DND-41 (cell line): ENCODE measurements at regions not wholly inside any gene's neighbourhood (a gene's known extent, or its start where the extent isn't known, plus 50 kb on each side); places are given as distances from the start of the nearest gene placed in this dataset.

Source experiments
- ATAC-seq: fragments of 200-7000 bp; cut with Tn5 transposase; 3 replicates; pipeline ENCODE4 v1.9.1; 2021; ENCODE audit warnings: low read depth; ENCODE audit not compliant: insufficient read depth
- DNase-seq: peaks from one replicate; pipeline ENCODE4 v3.0.0-alpha.2; 2020
- H2AFZ ChIP-seq: 2 replicates; pipeline ENCODE4 v1.6.0; 2012; ENCODE audit warnings: low read depth, low read length
- H3K27ac ChIP-seq: 2 replicates; pipeline ENCODE4 v1.5.1; 2012; ENCODE audit warnings: low read length, inconsistent platforms
- H3K27me3 ChIP-seq: fragments of 200-600 bp; sonication (generic); 2 replicates; pipeline ENCODE4 v1.6.0; 2012; ENCODE audit warnings: low read length, mild to moderate bottlenecking, inconsistent platforms; ENCODE audit not compliant: insufficient read depth, poor library complexity
- H3K36me3 ChIP-seq: 2 replicates; pipeline ENCODE4 v1.5.1; 2012; ENCODE audit warnings: low read length, inconsistent platforms; ENCODE audit not compliant: insufficient read depth
- H3K4me1 ChIP-seq: 2 replicates; pipeline ENCODE4 v1.5.1; 2012; ENCODE audit warnings: mild to moderate bottlenecking, low read length; ENCODE audit not compliant: insufficient read depth
- H3K4me2 ChIP-seq: 2 replicates; pipeline ENCODE4 v1.6.0; 2012; ENCODE audit warnings: mild to moderate bottlenecking, moderate library complexity, low read length, inconsistent platforms; ENCODE audit not compliant: insufficient read depth
- H3K4me3 ChIP-seq, 2 experiments: fragments of 200-600 bp in 1 of 2; shearing (Covaris generic) in 1 of 2; 2 replicates each; pipeline ENCODE4 v1.5.1; 2012 to 2016; ENCODE audit warnings: inconsistent platforms in 2 of 2, low read length in 2 of 2, mild to moderate bottlenecking in 2 of 2, low read depth in 1 of 2, moderate library complexity in 1 of 2
- H3K79me2 ChIP-seq: 2 replicates; pipeline ENCODE4 v1.6.0; 2012; ENCODE audit warnings: low read length, inconsistent platforms; ENCODE audit not compliant: insufficient read depth
- H3K9ac ChIP-seq: 2 replicates; pipeline ENCODE4 v1.6.0; 2012; ENCODE audit warnings: low read depth, mild to moderate bottlenecking, inconsistent platforms, low read length, moderate library complexity
- H3K9me3 ChIP-seq: 2 replicates; pipeline ENCODE4 v1.5.1; 2012; ENCODE audit warnings: low read length, moderate library complexity, mild to moderate bottlenecking, inconsistent platforms; ENCODE audit not compliant: insufficient read depth, severe bottlenecking
- H4K20me1 ChIP-seq: 2 replicates; pipeline ENCODE4 v1.6.0; 2012; ENCODE audit warnings: low read length; ENCODE audit not compliant: insufficient read depth
- EZH2 ChIP-seq: IDR thresholded peaks from 3 replicates; pipeline ENCODE4 v1.6.1; 2012; ENCODE audit warnings: borderline replicate concordance, low read depth, mild to moderate bottlenecking, moderate library complexity, low read length, inconsistent platforms; ENCODE audit not compliant: severe bottlenecking
- TF ChIP-seq, protein P1 (sequence below): IDR thresholded peaks from 2 replicates; pipeline ENCODE4 v1.5.1; 2012; ENCODE audit warnings: borderline replicate concordance, low read length, moderate library complexity, mild to moderate bottlenecking; ENCODE audit not compliant: poor library complexity, severe bottlenecking; ENCODE audit errors: extremely low read depth

DNA sequence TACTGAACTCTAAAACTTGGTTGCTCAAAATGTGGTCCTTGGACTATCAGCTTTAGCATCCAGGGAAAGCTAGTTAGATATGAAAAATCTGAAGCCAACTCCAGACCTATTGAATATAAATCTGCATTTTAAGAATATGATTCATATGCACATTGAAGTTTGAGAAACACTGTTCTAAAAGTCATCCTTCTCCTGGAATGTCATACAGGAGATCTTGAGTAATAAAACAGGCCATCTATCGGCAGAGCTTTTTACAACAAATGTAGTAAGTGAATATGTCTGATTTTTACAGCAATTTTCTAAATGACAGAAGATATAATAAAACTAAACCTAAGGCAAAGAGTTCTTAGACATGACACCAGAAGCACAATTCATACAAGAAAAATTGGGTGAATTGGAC lies 140.4 kb downstream of the PMP22 start:
- Histone ChIP-seq H4K20me1 (no peaks in the 10 kb centered on the region), H3K4me3 (no peak overlapping the region), H3K36me3 (no peaks in the 10 kb centered on the region), H2AFZ (no peak overlapping the region), H3K27me3 (no peaks in the 10 kb centered on the region), H3K4me1 (no peaks in the 10 kb centered on the region), H3K4me2 (no peak overlapping the region), H3K9ac (no peak overlapping the region), H3K79me2 (no peaks in the 10 kb centered on the region), H3K9me3 (no peaks in the 10 kb centered on the region), H3K27ac (no peak overlapping the region)
- no peak for DNase-seq
- ATAC-seq: no peak
- no peak for TF ChIP-seq EZH2
- TF ChIP-seq, protein P1, sequence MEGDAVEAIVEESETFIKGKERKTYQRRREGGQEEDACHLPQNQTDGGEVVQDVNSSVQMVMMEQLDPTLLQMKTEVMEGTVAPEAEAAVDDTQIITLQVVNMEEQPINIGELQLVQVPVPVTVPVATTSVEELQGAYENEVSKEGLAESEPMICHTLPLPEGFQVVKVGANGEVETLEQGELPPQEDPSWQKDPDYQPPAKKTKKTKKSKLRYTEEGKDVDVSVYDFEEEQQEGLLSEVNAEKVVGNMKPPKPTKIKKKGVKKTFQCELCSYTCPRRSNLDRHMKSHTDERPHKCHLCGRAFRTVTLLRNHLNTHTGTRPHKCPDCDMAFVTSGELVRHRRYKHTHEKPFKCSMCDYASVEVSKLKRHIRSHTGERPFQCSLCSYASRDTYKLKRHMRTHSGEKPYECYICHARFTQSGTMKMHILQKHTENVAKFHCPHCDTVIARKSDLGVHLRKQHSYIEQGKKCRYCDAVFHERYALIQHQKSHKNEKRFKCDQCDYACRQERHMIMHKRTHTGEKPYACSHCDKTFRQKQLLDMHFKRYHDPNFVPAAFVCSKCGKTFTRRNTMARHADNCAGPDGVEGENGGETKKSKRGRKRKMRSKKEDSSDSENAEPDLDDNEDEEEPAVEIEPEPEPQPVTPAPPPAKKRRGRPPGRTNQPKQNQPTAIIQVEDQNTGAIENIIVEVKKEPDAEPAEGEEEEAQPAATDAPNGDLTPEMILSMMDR: no peak

DNA sequence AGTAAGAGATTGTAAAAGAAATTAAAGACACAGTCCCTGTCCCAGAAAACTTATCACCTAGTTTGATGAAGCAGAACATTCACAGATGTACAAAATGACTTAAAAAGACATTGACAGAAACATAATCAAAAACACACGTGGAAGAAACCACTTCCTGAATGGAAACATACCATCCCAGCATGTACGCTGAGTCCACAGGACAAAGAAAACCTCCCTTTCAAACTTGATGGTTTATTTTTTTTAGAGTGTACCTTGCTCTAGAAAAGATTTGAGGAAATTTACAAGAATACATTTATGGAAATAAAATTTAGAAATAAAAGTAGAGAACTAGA lies 140.9 kb downstream of the PMP22 start:
- Histone ChIP-seq H3K4me1 (no peaks in the 10 kb centered on the region), H3K27ac (no peak overlapping the region), H3K4me3 (no peak overlapping the region), H4K20me1 (no peaks in the 10 kb centered on the region), H2AFZ (no peak overlapping the region), H3K36me3 (no peaks in the 10 kb centered on the region), H3K9ac (no peak overlapping the region), H3K27me3 (no peaks in the 10 kb centered on the region), H3K79me2 (no peaks in the 10 kb centered on the region), H3K4me2 (no peak overlapping the region), H3K9me3 (no peaks in the 10 kb centered on the region)
- TF ChIP-seq EZH2: no peak
- TF ChIP-seq, protein P1: no peak
- DNase-seq: no peak
- no peak for ATAC-seq

DNA sequence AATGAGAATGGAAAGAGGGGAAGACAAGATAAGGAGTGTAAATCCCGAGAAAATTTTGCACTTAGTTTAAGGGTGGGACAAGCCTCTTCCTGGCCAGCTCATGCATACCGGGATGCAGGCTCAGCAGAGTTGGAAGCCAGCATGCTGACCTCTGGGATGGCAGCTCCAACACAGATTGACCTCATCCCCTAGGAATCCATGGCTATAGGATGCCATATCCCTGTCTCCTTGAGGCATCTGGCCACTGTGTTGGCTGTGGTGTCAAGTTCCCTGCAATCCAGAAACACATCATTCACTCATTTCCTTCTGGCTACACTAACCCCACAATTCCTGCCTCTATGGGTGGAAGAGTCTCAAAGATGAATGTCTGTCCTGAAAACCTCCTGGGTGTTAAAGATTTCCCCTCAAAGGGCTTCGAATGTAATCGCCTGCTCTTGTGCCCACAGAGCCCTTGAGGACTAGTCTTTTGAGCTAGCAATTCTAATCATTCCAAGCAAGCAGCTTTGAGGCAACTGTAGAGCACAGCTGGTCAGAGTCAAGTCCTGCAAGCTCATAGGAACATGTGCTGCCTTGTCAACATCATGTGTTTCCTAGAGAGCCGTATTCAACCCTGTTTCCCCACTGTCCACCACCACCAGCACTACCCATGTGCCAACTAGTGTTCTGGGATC lies 141.4 kb downstream of the PMP22 start:
- no peaks in the 10 kb centered on the region for H3K79me2 ChIP-seq
- H2AFZ ChIP-seq: no peak overlapping the region
- TF ChIP-seq EZH2: no peak
- TF ChIP-seq, protein P1: no peak
- DNase-seq (no peak), ATAC-seq (no peak)
- H3K4me1 ChIP-seq: no peaks in the 10 kb centered on the region
- H3K9me3 ChIP-seq: no peaks in the 10 kb centered on the region
- H3K36me3 ChIP-seq: no peaks in the 10 kb centered on the region
- H3K27ac ChIP-seq: no peak overlapping the region
- no peaks in the 10 kb centered on the region for H4K20me1 ChIP-seq
- no peak overlapping the region for H3K4me3 ChIP-seq
- no peak overlapping the region for H3K9ac ChIP-seq
- H3K27me3 ChIP-seq: no peaks in the 10 kb centered on the region
- no peak overlapping the region for H3K4me2 ChIP-seq
